Erythroblast (primary cell): ENCODE measurements at regions not wholly inside any gene's neighbourhood (a gene's known extent, or its start where the extent isn't known, plus 50 kb on each side); places are given as distances from the start of the nearest gene placed in this dataset.

ENCODE experiments used
- DNase-seq, 2 experiments: peaks; one replicate each; lab custom pipeline; 2025; lab: John Stamatoyannopoulos, UW
- GATA1 ChIP-seq: IDR thresholded peaks from 2 replicates; pipeline ENCODE4 v1.6.1; 2011; ENCODE audit warnings: low read depth, mild to moderate bottlenecking, control low read depth, low read length, moderate library complexity
- POLR2A ChIP-seq: IDR thresholded peaks from 2 replicates; pipeline ENCODE4 v1.6.1; 2011; ENCODE audit warnings: mild to moderate bottlenecking, low read length

- TF ChIP-seq POLR2A (no peak), GATA1 (no peak)
- DNase-seq = no peak
Measured at GRCh38 chr3:146873748-146874147, 268.6 kb upstream of the PLSCR5 start.

- TF ChIP-seq POLR2A (no peak), GATA1 (no peak)
- no peak for DNase-seq
Measured at GRCh38 chr3:146865175-146865755, 260.1 kb upstream of the PLSCR5 start.

DNA sequence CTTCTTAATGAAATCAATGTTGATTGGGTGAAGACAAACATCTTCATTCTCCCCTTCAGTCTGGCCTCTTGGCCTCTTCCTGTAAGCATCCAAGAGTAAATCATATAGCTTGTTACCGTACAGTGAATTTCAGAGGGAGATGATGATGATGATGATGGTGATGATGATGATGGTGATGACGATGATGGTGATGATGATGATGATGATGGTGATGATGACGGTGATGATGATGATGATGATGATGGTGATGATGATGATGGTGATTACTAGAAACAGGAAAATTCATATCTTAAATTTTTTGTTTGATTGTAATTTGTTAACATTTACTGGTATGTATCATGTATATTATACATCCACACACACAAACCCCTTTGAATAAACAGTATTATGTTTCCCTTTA is 256.1 kb upstream of the PLSCR5 start:
- no peak for DNase-seq
- TF ChIP-seq POLR2A (no peak), GATA1 (no peak)

GRCh38 chr3:146854523-146854922 is 249.4 kb upstream of the PLSCR5 start:
- TF ChIP-seq GATA1 (no peak), POLR2A (no peak)
- no peak for DNase-seq

GRCh38 chr3:146851665-146852064 is 246.5 kb upstream of the PLSCR5 start:
- TF ChIP-seq GATA1 (no peak), POLR2A (no peak)
- DNase-seq = no peak

DNA sequence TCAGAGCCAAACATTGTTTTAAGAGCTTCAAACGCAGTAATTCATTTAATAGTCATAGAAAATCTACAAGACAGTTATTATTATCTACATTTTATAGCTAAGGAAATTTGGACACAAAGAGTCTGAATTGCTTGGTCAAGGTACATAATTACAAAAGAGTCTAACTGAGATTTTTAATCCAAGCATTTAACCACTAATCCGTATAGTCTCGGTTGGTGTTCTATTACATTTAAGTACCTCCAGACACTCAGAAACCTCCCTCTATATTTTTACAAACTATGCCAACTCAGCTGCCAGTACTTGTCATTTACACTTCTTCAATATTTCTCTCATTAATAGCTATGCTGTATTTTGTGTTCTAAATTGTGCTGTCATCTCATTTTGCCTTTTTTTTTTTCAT is 240.2 kb upstream of the PLSCR5 start:
- no peak for DNase-seq

DNA sequence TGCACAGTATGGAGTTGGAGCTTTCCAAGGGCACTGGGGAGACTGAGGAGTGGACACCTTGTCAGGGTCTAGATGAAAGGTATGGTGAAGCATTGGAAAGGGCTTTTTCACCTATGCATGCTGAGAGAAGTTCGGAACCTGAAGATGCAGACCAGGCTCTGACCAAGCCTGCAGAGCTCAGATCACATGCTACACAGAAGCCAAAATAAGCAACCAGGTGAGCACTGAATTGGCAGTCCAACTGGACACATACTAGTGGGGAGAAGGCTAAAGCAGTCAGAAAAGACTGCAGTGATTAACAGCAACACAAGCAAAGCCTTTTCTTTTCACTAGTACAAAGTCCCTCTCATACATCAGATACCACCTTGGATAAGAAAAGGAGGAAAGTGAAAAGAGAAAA is 238.3 kb upstream of the PLSCR5 start:
- no peak for DNase-seq
- TF ChIP-seq POLR2A (no peak), GATA1 (no peak)

More for the DNA sequence above, 240.2 kb upstream of the PLSCR5 start:
- TF ChIP-seq GATA1 (no peak), POLR2A (no peak)

DNA sequence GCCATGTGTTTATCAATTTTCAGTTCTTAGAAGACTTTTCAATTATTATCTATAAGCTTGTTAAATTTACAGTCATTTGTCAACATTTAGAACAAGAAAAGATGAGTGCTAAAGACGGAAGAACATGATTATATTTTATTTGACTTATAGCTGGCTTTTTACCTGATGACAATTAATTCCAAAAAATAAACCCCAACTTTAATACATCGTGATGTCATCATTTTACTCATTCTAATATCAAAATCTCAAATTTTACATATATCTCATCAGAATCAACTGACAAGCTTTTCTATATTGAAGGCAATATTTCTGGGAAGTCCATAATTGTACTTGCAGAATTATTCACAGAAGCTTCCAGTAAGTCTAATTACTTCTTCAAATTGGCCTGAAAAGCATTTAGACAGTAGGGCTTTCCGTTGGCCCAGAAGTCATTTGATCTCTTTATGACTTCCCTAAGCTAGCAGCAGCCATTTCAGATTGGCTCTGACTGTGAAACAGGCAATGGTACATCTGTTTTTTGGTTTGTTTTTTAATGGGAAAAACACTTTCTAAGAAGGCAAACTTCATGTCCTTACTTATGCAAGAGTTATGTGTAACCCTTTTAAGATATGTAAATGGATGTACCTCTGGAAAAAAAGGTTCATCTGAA is 234.7 kb upstream of the PLSCR5 start:
- DNase-seq = no peak
- TF ChIP-seq GATA1 = no peak
- no peak for TF ChIP-seq POLR2A

DNA sequence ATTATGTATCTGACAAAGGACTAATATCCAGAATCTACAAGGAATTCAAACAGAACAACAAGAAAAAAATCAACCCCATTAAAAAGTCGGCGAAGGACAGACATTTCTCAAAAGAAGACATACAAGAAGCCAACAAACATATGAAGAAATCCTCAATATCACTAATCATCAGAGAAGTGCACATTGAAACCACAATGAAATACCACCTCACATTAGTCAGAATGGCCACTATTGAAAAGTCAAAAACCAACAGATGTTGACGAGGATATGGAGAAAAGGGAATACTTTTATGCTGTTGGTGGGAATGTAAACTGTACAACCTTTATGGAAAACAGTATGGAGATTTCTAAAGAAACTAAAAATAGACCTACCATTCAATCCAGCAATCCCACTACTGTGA is 233.1 kb upstream of the PLSCR5 start:
- TF ChIP-seq GATA1 = no peak
- no peak for TF ChIP-seq POLR2A
- DNase-seq = no peak

DNA sequence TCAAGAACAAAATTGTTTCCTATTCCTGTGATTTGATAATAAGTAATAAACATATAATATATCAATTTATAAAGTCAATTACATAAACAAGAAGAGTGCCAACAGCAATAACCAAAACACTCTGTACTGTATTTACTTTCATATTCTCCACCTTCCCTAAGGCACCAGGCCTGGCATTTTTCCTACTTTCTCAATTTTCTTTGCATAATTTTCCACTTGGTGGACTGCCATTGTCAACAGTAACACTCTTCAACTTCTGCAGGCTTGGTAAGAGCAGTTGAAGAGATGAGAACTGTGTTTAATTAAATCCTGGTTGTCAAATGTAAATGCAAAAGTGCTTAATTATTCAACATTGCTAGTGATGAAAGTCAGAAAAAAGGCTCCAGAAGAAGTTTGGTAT is 229.8 kb upstream of the PLSCR5 start:
- DNase-seq = no peak
- TF ChIP-seq POLR2A (no peak), GATA1 (no peak)

GRCh38 chr3:146832857-146833458 is 227.8 kb upstream of the PLSCR5 start:
- TF ChIP-seq POLR2A (no peak), GATA1 (no peak)
- no peak for DNase-seq

GRCh38 chr3:146831659-146832058 is 226.5 kb upstream of the PLSCR5 start:
- no peak for DNase-seq
- TF ChIP-seq POLR2A (no peak), GATA1 (no peak)

DNA sequence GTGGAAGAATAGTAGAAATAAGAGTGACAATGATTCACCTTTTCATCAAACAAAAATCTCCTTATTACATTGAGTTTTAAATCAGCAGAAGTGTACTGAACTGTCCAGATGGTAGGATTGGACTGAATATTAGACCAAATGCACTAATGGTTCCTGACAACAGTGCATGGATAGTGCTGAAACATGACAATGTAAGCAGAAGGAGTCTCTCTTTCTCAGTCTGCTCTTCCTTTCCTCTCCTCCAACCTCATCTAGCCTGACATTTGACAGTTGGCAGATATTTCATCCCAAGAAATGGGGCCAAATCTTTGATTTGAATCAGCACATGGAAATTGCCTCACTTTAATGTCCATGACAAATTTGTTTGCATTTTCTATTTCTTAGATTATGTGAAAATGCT is 225.1 kb upstream of the PLSCR5 start:
- TF ChIP-seq POLR2A (no peak), GATA1 (no peak)
- no peak for DNase-seq

GRCh38 chr3:146827836-146828235 is 222.7 kb upstream of the PLSCR5 start:
- no peak for DNase-seq
- TF ChIP-seq GATA1 = no peak
- TF ChIP-seq POLR2A = no peak

- DNase-seq = no peak
- TF ChIP-seq GATA1 (no peak), POLR2A (no peak)
Measured at GRCh38 chr3:146823622-146824021, 218.5 kb upstream of the PLSCR5 start.

DNA sequence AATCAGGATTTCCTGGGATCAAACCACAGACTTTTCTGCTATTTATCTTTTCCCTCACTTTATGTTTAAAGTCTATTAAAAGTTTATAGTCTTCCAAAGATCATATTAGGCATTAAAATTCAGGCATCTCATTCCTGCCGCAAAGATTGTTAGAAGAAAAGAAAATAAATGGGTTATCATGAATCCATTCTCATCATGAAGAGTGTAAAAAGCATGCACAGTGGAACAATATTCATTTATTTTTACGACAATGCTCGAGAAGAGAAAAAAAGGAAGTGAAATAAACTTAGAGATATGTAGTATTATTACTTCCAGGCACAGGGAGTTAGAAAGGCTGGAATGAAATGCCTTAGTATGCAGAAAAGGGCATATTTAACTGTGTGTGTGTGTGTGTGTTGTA is 213.7 kb upstream of the PLSCR5 start:
- TF ChIP-seq GATA1 (no peak), POLR2A (no peak)
- DNase-seq = no peak
